Osteocyte (in vitro differentiated cells): ENCODE measurements at regions not wholly inside any gene's neighbourhood (a gene's known extent, or its start where the extent isn't known, plus 50 kb on each side); places are given as distances from the start of the nearest gene placed in this dataset.

Experiments
- DNase-seq: peaks from one replicate; pipeline ENCODE4 v3.0.0; 2021; ENCODE audit warnings: mixed read lengths; ENCODE audit not compliant: unreplicated experiment; ENCODE audit errors: extremely low spot score
- H3K27ac Mint-ChIP-seq: one replicate; pipeline ENCODE4 v1.8.0; 2021; ENCODE audit warnings: mild to moderate bottlenecking, mixed read lengths; ENCODE audit not compliant: unreplicated experiment
- H3K27me3 Mint-ChIP-seq: one replicate; pipeline ENCODE4 v1.8.0; 2021; ENCODE audit warnings: mixed read lengths; ENCODE audit not compliant: unreplicated experiment
- H3K36me3 Mint-ChIP-seq: one replicate; pipeline ENCODE4 v1.8.0; 2021; ENCODE audit warnings: mixed read lengths; ENCODE audit not compliant: unreplicated experiment
- H3K4me1 Mint-ChIP-seq: one replicate; pipeline ENCODE4 v1.8.0; 2021; ENCODE audit warnings: mixed read lengths; ENCODE audit not compliant: unreplicated experiment
- H3K4me3 Mint-ChIP-seq: one replicate; pipeline ENCODE4 v1.8.0; 2021; ENCODE audit warnings: mild to moderate bottlenecking, moderate library complexity, mixed read lengths; ENCODE audit not compliant: unreplicated experiment
- H3K9me3 Mint-ChIP-seq: one replicate; pipeline ENCODE4 v1.8.0; 2021; ENCODE audit warnings: mixed read lengths; ENCODE audit not compliant: unreplicated experiment
- CTCF ChIP-seq: fragments of 200-600 bp; sonication (generic); IDR thresholded peaks from 2 replicates; pipeline ENCODE4 v1.5.0; 2021; ENCODE audit warnings: antibody characterized with exemption, mild to moderate bottlenecking, moderate library complexity

- Mint-ChIP-seq H3K4me3 (no peak overlapping the region), H3K36me3 (no peaks in the 10 kb centered on the region), H3K9me3 (no peaks in the 10 kb centered on the region), H3K27ac (no peak overlapping the region), H3K27me3 (peaks cover 5% of the 10 kb centered on the region), H3K4me1 (peaks cover 5% of the 10 kb centered on the region)
- DNase-seq, result no peak
- TF ChIP-seq CTCF, result no peak
Measured at GRCh38 chr4:38500433-38500832, 163.6 kb upstream of the KLF3 start.

- Mint-ChIP-seq H3K9me3 (no peaks in the 10 kb centered on the region), H3K36me3 (no peaks in the 10 kb centered on the region), H3K27ac (no peak overlapping the region), H3K27me3 (peaks cover 16% of the 10 kb centered on the region), H3K4me1 (peaks cover 5% of the 10 kb centered on the region), H3K4me3 (no peak overlapping the region)
- TF ChIP-seq CTCF, result no peak
- DNase-seq, result no peak
Measured at GRCh38 chr4:38501698-38502097, 162.3 kb upstream of the KLF3 start.

- TF ChIP-seq CTCF, result no peak
- no peak overlapping the region for H3K27ac Mint-ChIP-seq
- H3K36me3 Mint-ChIP-seq, result no peaks in the 10 kb centered on the region
- peaks cover 34% of the 10 kb centered on the region for H3K27me3 Mint-ChIP-seq
- no peak overlapping the region for H3K4me3 Mint-ChIP-seq
- no peak for DNase-seq
- peaks cover 5% of the 10 kb centered on the region for H3K4me1 Mint-ChIP-seq
- no peaks in the 10 kb centered on the region for H3K9me3 Mint-ChIP-seq
Measured at GRCh38 chr4:38503689-38504395, 160.2 kb upstream of the KLF3 start.

GRCh38 chr4:38504396-38504715, 159.6 kb upstream of the KLF3 start:
- TF ChIP-seq CTCF, result no peak
- H3K27ac Mint-ChIP-seq, result no peak overlapping the region
- no peak for DNase-seq
- peaks cover 39% of the 10 kb centered on the region for H3K27me3 Mint-ChIP-seq
- no peaks in the 10 kb centered on the region for H3K9me3 Mint-ChIP-seq
- peaks cover 5% of the 10 kb centered on the region for H3K4me1 Mint-ChIP-seq
- H3K36me3 Mint-ChIP-seq, result no peaks in the 10 kb centered on the region
- no peak overlapping the region for H3K4me3 Mint-ChIP-seq

GRCh38 chr4:38509551-38509950, 154.4 kb upstream of the KLF3 start:
- no peak for DNase-seq
- TF ChIP-seq CTCF, result no peak
- Mint-ChIP-seq H3K27ac (no peak overlapping the region), H3K27me3 (peaks cover 60% of the 10 kb centered on the region), H3K4me1 (no peaks in the 10 kb centered on the region), H3K9me3 (no peaks in the 10 kb centered on the region), H3K4me3 (no peak overlapping the region), H3K36me3 (no peaks in the 10 kb centered on the region)
